GM23338 (cell line): ENCODE measurements at regions not wholly inside any gene's neighbourhood (a gene's known extent, or its start where the extent isn't known, plus 50 kb on each side); places are given as distances from the start of the nearest gene placed in this dataset.

Experiments
- ATAC-seq: fragments of 200-7000 bp; cut with Tn5 transposase; 3 replicates; pipeline ENCODE4 v1.9.1; 2020
- DNase-seq: peaks from one replicate; pipeline ENCODE4 v3.0.0-alpha.2; 2015; ENCODE audit warnings: low spot score
- H2AFZ ChIP-seq: fragments of 200-600 bp; sonication (generic); 2 replicates; pipeline ENCODE4 v1.8.0; 2016; ENCODE audit warnings: antibody characterized with exemption, mild to moderate bottlenecking, moderate library complexity
- H3F3A ChIP-seq: fragments of 200-600 bp; sonication (generic); replicated peaks from 2 replicates; pipeline ENCODE4 v1.8.0; 2017; ENCODE audit warnings: antibody characterized with exemption, mixed run types, low read depth
- H3K27ac ChIP-seq: fragments of 200-600 bp; sonication (generic); 2 replicates; pipeline ENCODE4 v1.6.1; 2016; ENCODE audit warnings: low read depth
- H3K27me3 ChIP-seq: fragments of 200-600 bp; sonication (generic); 2 replicates; pipeline ENCODE4 v1.8.0; 2016; ENCODE audit warnings: mild to moderate bottlenecking, mixed run types, moderate library complexity; ENCODE audit not compliant: insufficient read depth
- H3K36me3 ChIP-seq: fragments of 200-600 bp; sonication (generic); 2 replicates; pipeline ENCODE4 v1.8.0; 2016; ENCODE audit warnings: mild to moderate bottlenecking; ENCODE audit not compliant: insufficient read depth
- H3K4me1 ChIP-seq: fragments of 200-600 bp; sonication (generic); 2 replicates; pipeline ENCODE4 v1.8.0; 2016; ENCODE audit warnings: mild to moderate bottlenecking, moderate library complexity; ENCODE audit not compliant: insufficient read depth
- H3K4me2 ChIP-seq: fragments of 200-600 bp; sonication (generic); 2 replicates; pipeline ENCODE4 v1.7.1; 2017; ENCODE audit warnings: mixed run types
- H3K4me3 ChIP-seq: fragments of 200-600 bp; sonication (generic); 2 replicates; pipeline ENCODE4 v1.6.1; 2016; ENCODE audit warnings: mixed run types
- H3K79me2 ChIP-seq: fragments of 200-600 bp; sonication (generic); replicated peaks from 2 replicates; pipeline ENCODE4 v1.8.0; 2017; ENCODE audit warnings: mild to moderate bottlenecking; ENCODE audit not compliant: insufficient read depth
- H3K9me2 ChIP-seq: fragments of 200-600 bp; sonication (generic); 2 replicates; pipeline ENCODE4 v1.8.0; 2017; ENCODE audit not compliant: insufficient read depth
- H4K20me1 ChIP-seq: fragments of 200-600 bp; sonication (generic); replicated peaks from 2 replicates; pipeline ENCODE4 v1.8.0; 2017; ENCODE audit warnings: mild to moderate bottlenecking; ENCODE audit not compliant: insufficient read depth
- H3K27ac Mint-ChIP-seq: 2 replicates; pipeline ENCODE4 v1.8.0; 2020; ENCODE audit warnings: inconsistent platforms, mild to moderate bottlenecking, moderate library complexity, mixed read lengths
- H3K27me3 Mint-ChIP-seq: 3 replicates; pipeline ENCODE4 v1.8.0; 2022; ENCODE audit warnings: low read depth, mild to moderate bottlenecking, moderate library complexity, mixed read lengths, inconsistent platforms; ENCODE audit not compliant: insufficient read depth, poor library complexity
- H3K36me3 Mint-ChIP-seq: 3 replicates; pipeline ENCODE4 v1.8.0; 2021; ENCODE audit warnings: low read depth, mild to moderate bottlenecking, inconsistent platforms, moderate library complexity, mixed read lengths
- H3K4me1 Mint-ChIP-seq: 3 replicates; pipeline ENCODE4 v1.8.0; 2020; ENCODE audit warnings: mild to moderate bottlenecking, inconsistent platforms, mixed read lengths
- H3K4me3 Mint-ChIP-seq: 3 replicates; pipeline ENCODE4 v1.8.0; 2021; ENCODE audit warnings: moderate library complexity, mild to moderate bottlenecking, inconsistent platforms, mixed read lengths
- H3K9me3 Mint-ChIP-seq: 3 replicates; pipeline ENCODE4 v1.8.0; 2020; ENCODE audit warnings: moderate library complexity, mild to moderate bottlenecking, inconsistent platforms, mixed read lengths
- CREB1 ChIP-seq: fragments of 250-450 bp; sonication (Bioruptor Pico); IDR thresholded peaks from 2 replicates; pipeline ENCODE4 v1.5.0; 2020; ENCODE audit warnings: low read depth, mild to moderate bottlenecking, moderate library complexity
- EZH2 ChIP-seq: fragments of 200-600 bp; sonication (generic); IDR thresholded peaks from one replicate; pipeline ENCODE4 v1.8.0; 2017; ENCODE audit warnings: antibody characterized with exemption, mild to moderate bottlenecking, low read depth; ENCODE audit not compliant: unreplicated experiment
- EZH2phosphoT487 ChIP-seq: fragments of 200-600 bp; sonication (generic); IDR thresholded peaks from one replicate; pipeline ENCODE4 v1.8.1; 2018; ENCODE audit warnings: antibody characterized with exemption; ENCODE audit not compliant: unreplicated experiment
- JUNB ChIP-seq: IDR thresholded peaks from one replicate; pipeline ENCODE4 v1.6.1; 2016; ENCODE audit warnings: antibody characterized with exemption; ENCODE audit not compliant: unreplicated experiment
- NANOG ChIP-seq: IDR thresholded peaks from 2 replicates; pipeline ENCODE4 v1.6.1; 2016; ENCODE audit warnings: antibody characterized with exemption, borderline replicate concordance
- STAT1 ChIP-seq: IDR thresholded peaks from one replicate; pipeline ENCODE4 v1.6.1; 2016; ENCODE audit warnings: antibody characterized with exemption; ENCODE audit not compliant: unreplicated experiment
- ZNF114 ChIP-seq: fragments of 250-450 bp; sonication (Bioruptor Pico); IDR thresholded peaks from 2 replicates; pipeline ENCODE4 v1.5.0; 2020; ENCODE audit warnings: mild to moderate bottlenecking, moderate library complexity
- ZNF331 ChIP-seq: fragments of 250-450 bp; sonication (Bioruptor Pico); IDR thresholded peaks from 2 replicates; pipeline ENCODE4 v1.5.0; 2020; ENCODE audit warnings: low read depth, mild to moderate bottlenecking, moderate library complexity
- TF ChIP-seq, protein P1 (sequence below), 2 experiments: fragments of 200-600 bp in 1 of 2; sonication (generic) in 1 of 2; conservative IDR thresholded peaks; 2 replicates each; pipeline versions ENCODE4 v1.5.1 to v1.6.1; 2016 to 2017; ENCODE audit warnings: antibody characterized with exemption in 2 of 2, low read depth in 2 of 2, mild to moderate bottlenecking in 2 of 2, moderate library complexity in 1 of 2
- TF ChIP-seq, protein P2 (sequence below): fragments of 250-450 bp; sonication (Bioruptor Pico); IDR thresholded peaks from 2 replicates; pipeline ENCODE4 v1.5.0; 2020; ENCODE audit warnings: mild to moderate bottlenecking, moderate library complexity
- TF ChIP-seq, protein P3 (sequence below): IDR thresholded peaks from 2 replicates; pipeline ENCODE4 v1.6.1; 2016; ENCODE audit warnings: antibody characterized with exemption
- TF ChIP-seq, protein P4 (sequence below): IDR thresholded peaks from one replicate; pipeline ENCODE4 v1.6.1; 2018; ENCODE audit warnings: antibody characterized with exemption; ENCODE audit not compliant: unreplicated experiment

DNA sequence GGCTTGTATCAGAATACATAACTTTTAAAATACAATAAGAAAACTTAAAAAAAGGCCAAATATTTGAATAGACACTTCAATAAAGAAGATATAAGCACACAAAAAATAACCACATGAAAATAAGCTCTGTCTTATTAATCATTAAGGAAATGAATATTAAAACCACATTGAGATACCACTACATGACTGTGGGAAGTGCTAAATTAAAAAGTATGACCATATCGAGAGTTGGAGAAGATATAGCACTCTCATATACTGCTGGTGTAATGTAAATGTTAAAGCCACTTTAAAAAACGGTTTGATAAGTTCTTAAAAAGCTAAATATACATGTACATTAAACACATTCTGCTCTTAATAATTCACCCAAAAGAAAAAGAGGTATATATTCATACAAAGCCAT is 104.6 kb upstream of the TRIB2 start:
- Histone ChIP-seq H3K4me3 (no peak overlapping the region), H3K4me2 (no peak overlapping the region), H3K36me3 (no peaks in the 10 kb centered on the region), H3K27ac (no peak overlapping the region), H3K9me2 (no peaks in the 10 kb centered on the region), H3F3A (no peaks in the 10 kb centered on the region), H2AFZ (no peak overlapping the region), H3K4me1 (0 out of 2 replicates have a peak, but pooled peaks cover 6% of the 10 kb centered on the region), H3K27me3 (no peaks in the 10 kb centered on the region), H4K20me1 (no peaks in the 10 kb centered on the region), H3K79me2 (no peaks in the 10 kb centered on the region)
- no peaks in the 10 kb centered on the region; the same call in 2 of the 3 replicates for H3K9me3 Mint-ChIP-seq
- H3K36me3 Mint-ChIP-seq: no peaks in the 10 kb centered on the region
- H3K27ac Mint-ChIP-seq: no peak overlapping the region
- H3K27me3 Mint-ChIP-seq: peaks cover 2% of the 10 kb centered on the region
- DNase-seq: no peak
- TF ChIP-seq, protein P1, sequence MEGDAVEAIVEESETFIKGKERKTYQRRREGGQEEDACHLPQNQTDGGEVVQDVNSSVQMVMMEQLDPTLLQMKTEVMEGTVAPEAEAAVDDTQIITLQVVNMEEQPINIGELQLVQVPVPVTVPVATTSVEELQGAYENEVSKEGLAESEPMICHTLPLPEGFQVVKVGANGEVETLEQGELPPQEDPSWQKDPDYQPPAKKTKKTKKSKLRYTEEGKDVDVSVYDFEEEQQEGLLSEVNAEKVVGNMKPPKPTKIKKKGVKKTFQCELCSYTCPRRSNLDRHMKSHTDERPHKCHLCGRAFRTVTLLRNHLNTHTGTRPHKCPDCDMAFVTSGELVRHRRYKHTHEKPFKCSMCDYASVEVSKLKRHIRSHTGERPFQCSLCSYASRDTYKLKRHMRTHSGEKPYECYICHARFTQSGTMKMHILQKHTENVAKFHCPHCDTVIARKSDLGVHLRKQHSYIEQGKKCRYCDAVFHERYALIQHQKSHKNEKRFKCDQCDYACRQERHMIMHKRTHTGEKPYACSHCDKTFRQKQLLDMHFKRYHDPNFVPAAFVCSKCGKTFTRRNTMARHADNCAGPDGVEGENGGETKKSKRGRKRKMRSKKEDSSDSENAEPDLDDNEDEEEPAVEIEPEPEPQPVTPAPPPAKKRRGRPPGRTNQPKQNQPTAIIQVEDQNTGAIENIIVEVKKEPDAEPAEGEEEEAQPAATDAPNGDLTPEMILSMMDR (conservative IDR thresholded peaks at IDR 0.05; ENCODE audit: low read depth in 2 of 2): no peak
- no peak for TF ChIP-seq ZNF331 (CRISPR knock-in tag)
- no peak for TF ChIP-seq JUNB
- TF ChIP-seq, protein P2, sequence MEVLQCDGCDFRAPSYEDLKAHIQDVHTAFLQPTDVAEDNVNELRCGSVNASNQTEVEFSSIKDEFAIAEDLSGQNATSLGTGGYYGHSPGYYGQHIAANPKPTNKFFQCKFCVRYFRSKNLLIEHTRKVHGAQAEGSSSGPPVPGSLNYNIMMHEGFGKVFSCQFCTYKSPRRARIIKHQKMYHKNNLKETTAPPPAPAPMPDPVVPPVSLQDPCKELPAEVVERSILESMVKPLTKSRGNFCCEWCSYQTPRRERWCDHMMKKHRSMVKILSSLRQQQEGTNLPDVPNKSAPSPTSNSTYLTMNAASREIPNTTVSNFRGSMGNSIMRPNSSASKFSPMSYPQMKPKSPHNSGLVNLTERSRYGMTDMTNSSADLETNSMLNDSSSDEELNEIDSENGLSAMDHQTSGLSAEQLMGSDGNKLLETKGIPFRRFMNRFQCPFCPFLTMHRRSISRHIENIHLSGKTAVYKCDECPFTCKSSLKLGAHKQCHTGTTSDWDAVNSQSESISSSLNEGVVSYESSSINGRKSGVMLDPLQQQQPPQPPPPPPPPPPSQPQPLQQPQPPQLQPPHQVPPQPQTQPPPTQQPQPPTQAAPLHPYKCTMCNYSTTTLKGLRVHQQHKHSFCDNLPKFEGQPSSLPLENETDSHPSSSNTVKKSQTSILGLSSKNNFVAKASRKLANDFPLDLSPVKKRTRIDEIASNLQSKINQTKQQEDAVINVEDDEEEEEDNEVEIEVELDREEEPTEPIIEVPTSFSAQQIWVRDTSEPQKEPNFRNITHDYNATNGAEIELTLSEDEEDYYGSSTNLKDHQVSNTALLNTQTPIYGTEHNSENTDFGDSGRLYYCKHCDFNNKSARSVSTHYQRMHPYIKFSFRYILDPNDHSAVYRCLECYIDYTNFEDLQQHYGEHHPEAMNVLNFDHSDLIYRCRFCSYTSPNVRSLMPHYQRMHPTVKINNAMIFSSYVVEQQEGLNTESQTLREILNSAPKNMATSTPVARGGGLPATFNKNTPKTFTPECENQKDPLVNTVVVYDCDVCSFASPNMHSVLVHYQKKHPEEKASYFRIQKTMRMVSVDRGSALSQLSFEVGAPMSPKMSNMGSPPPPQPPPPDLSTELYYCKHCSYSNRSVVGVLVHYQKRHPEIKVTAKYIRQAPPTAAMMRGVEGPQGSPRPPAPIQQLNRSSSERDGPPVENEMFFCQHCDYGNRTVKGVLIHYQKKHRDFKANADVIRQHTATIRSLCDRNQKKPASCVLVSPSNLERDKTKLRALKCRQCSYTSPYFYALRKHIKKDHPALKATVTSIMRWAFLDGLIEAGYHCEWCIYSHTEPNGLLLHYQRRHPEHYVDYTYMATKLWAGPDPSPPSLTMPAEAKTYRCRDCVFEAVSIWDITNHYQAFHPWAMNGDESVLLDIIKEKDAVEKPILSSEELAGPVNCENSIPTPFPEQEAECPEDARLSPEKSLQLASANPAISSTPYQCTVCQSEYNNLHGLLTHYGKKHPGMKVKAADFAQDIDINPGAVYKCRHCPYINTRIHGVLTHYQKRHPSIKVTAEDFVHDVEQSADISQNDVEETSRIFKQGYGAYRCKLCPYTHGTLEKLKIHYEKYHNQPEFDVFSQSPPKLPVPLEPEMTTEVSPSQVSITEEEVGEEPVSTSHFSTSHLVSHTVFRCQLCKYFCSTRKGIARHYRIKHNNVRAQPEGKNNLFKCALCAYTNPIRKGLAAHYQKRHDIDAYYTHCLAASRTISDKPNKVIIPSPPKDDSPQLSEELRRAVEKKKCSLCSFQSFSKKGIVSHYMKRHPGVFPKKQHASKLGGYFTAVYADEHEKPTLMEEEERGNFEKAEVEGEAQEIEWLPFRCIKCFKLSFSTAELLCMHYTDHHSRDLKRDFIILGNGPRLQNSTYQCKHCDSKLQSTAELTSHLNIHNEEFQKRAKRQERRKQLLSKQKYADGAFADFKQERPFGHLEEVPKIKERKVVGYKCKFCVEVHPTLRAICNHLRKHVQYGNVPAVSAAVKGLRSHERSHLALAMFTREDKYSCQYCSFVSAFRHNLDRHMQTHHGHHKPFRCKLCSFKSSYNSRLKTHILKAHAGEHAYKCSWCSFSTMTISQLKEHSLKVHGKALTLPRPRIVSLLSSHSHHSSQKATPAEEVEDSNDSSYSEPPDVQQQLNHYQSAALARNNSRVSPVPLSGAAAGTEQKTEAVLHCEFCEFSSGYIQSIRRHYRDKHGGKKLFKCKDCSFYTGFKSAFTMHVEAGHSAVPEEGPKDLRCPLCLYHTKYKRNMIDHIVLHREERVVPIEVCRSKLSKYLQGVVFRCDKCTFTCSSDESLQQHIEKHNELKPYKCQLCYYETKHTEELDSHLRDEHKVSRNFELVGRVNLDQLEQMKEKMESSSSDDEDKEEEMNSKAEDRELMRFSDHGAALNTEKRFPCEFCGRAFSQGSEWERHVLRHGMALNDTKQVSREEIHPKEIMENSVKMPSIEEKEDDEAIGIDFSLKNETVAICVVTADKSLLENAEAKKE: no peak
- TF ChIP-seq, protein P3, sequence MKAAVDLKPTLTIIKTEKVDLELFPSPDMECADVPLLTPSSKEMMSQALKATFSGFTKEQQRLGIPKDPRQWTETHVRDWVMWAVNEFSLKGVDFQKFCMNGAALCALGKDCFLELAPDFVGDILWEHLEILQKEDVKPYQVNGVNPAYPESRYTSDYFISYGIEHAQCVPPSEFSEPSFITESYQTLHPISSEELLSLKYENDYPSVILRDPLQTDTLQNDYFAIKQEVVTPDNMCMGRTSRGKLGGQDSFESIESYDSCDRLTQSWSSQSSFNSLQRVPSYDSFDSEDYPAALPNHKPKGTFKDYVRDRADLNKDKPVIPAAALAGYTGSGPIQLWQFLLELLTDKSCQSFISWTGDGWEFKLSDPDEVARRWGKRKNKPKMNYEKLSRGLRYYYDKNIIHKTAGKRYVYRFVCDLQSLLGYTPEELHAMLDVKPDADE: no peak
- no peak for TF ChIP-seq EZH2phosphoT487
- TF ChIP-seq, protein P4, sequence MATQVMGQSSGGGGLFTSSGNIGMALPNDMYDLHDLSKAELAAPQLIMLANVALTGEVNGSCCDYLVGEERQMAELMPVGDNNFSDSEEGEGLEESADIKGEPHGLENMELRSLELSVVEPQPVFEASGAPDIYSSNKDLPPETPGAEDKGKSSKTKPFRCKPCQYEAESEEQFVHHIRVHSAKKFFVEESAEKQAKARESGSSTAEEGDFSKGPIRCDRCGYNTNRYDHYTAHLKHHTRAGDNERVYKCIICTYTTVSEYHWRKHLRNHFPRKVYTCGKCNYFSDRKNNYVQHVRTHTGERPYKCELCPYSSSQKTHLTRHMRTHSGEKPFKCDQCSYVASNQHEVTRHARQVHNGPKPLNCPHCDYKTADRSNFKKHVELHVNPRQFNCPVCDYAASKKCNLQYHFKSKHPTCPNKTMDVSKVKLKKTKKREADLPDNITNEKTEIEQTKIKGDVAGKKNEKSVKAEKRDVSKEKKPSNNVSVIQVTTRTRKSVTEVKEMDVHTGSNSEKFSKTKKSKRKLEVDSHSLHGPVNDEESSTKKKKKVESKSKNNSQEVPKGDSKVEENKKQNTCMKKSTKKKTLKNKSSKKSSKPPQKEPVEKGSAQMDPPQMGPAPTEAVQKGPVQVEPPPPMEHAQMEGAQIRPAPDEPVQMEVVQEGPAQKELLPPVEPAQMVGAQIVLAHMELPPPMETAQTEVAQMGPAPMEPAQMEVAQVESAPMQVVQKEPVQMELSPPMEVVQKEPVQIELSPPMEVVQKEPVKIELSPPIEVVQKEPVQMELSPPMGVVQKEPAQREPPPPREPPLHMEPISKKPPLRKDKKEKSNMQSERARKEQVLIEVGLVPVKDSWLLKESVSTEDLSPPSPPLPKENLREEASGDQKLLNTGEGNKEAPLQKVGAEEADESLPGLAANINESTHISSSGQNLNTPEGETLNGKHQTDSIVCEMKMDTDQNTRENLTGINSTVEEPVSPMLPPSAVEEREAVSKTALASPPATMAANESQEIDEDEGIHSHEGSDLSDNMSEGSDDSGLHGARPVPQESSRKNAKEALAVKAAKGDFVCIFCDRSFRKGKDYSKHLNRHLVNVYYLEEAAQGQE: no peak
- no peak for TF ChIP-seq STAT1
- TF ChIP-seq CREB1 (CRISPR knock-in tag): no peak
- TF ChIP-seq NANOG: no peak
- TF ChIP-seq ZNF114 (CRISPR knock-in tag): no peak
- TF ChIP-seq EZH2: no peak
- H3K4me1 Mint-ChIP-seq: peaks cover 8% of the 10 kb centered on the region
- ATAC-seq: no peak
- no peak overlapping the region for H3K4me3 Mint-ChIP-seq
